Stimulated activated CD4-positive, alpha-beta T cell treated with anti-CD3 and anti-CD28 coated beads, Interleukin-1b, Interleukin-23, amount 100 ng/mL, for 1 hour (primary cell): ENCODE measurements at regions not wholly inside any gene's neighbourhood (a gene's known extent, or its start where the extent isn't known, plus 50 kb on each side); places are given as distances from the start of the nearest gene placed in this dataset.

Experiments
- DNase-seq, 2 donors: peaks; one replicate each; pipeline ENCODE4 v3.0.0-alpha.2; 2020; ENCODE audit warnings: low read depth in 2 of 2

- no peak for DNase-seq
These were observed 96.1 kb downstream of the PDGFA start for GRCh38 chr7:423312-424260.

- no peak for DNase-seq
These were observed 95.2 kb downstream of the PDGFA start for GRCh38 chr7:424301-424935.

- no peak for DNase-seq
These were observed 94.5 kb downstream of the PDGFA start for GRCh38 chr7:424961-425793.

- DNase-seq = no peak
These were observed 93.9 kb downstream of the PDGFA start for GRCh38 chr7:425794-426188.

GRCh38 chr7:426510-426909 lies 93.1 kb downstream of the PDGFA start:
- DNase-seq = no peak

- no peak for DNase-seq
These were observed 92.0 kb downstream of the PDGFA start for GRCh38 chr7:427506-428103.

GRCh38 chr7:428387-428786 lies 91.3 kb downstream of the PDGFA start:
- no peak for DNase-seq

GRCh38 chr7:428927-429827 lies 90.5 kb downstream of the PDGFA start:
- no peak for DNase-seq

GRCh38 chr7:429828-430180 lies 89.8 kb downstream of the PDGFA start:
- no peak for DNase-seq

GRCh38 chr7:431041-431440 lies 88.6 kb downstream of the PDGFA start:
- DNase-seq = no peak

- no peak for DNase-seq
These were observed 88.0 kb downstream of the PDGFA start for GRCh38 chr7:431658-432111.

- no peak for DNase-seq
These were observed 87.4 kb downstream of the PDGFA start for GRCh38 chr7:432256-432655.

GRCh38 chr7:432933-433332 lies 86.7 kb downstream of the PDGFA start:
- no peak for DNase-seq

GRCh38 chr7:433558-433957 lies 86.1 kb downstream of the PDGFA start:
- no peak for DNase-seq

- DNase-seq = no peak
These were observed 84.6 kb downstream of the PDGFA start for GRCh38 chr7:434891-435629.

- DNase-seq = no peak
These were observed 83.8 kb downstream of the PDGFA start for GRCh38 chr7:435630-436366.

- no peak for DNase-seq
These were observed 83.1 kb downstream of the PDGFA start for GRCh38 chr7:436367-437128.
